RWPE2 (cell line): ENCODE measurements at regions not wholly inside any gene's neighbourhood (a gene's known extent, or its start where the extent isn't known, plus 50 kb on each side); places are given as distances from the start of the nearest gene placed in this dataset.

Experiments
- ATAC-seq: fragments of 200-7000 bp; cut with Tn5 transposase; 3 replicates; pipeline ENCODE4 v1.9.1; 2021; ENCODE audit warnings: low read depth
- DNase-seq: peaks from one replicate; pipeline ENCODE4 v3.0.0-alpha.2; 2020; ENCODE audit warnings: low spot score
- H3K27ac ChIP-seq: fragments of 450-650 bp; 2 replicates; pipeline ENCODE4 v1.5.1; 2017; ENCODE audit warnings: mild to moderate bottlenecking; ENCODE audit not compliant: poor library complexity, severe bottlenecking
- H3K27me3 ChIP-seq: fragments of 250-450 bp; sonication (Bioruptor Pico); 2 replicates; pipeline ENCODE4 v1.5.1; 2021; ENCODE audit warnings: mild to moderate bottlenecking, moderate library complexity; ENCODE audit not compliant: insufficient read depth, poor library complexity, severe bottlenecking
- H3K36me3 ChIP-seq: fragments of 250-450 bp; sonication (Bioruptor Pico); 2 replicates; pipeline ENCODE4 v1.5.1; 2020; ENCODE audit warnings: low read depth, mild to moderate bottlenecking, moderate library complexity
- H3K4me1 ChIP-seq: fragments of 250-450 bp; sonication (Bioruptor Pico); 2 replicates; pipeline ENCODE4 v1.5.1; 2021; ENCODE audit warnings: mild to moderate bottlenecking, moderate library complexity; ENCODE audit not compliant: insufficient read depth, poor library complexity, severe bottlenecking
- H3K4me3 ChIP-seq: fragments of 250-450 bp; sonication (Bioruptor Pico); 2 replicates; pipeline ENCODE4 v1.5.1; 2021; ENCODE audit warnings: mild to moderate bottlenecking, moderate library complexity; ENCODE audit not compliant: severe bottlenecking
- H3K9me3 ChIP-seq: fragments of 250-450 bp; sonication (Bioruptor Pico); 2 replicates; pipeline ENCODE4 v1.5.1; 2021; ENCODE audit warnings: mild to moderate bottlenecking, moderate library complexity; ENCODE audit not compliant: severe bottlenecking
- TF ChIP-seq, protein P1 (sequence below): fragments of 450-650 bp; IDR thresholded peaks from one replicate; pipeline ENCODE4 v1.5.1; 2017; ENCODE audit warnings: mild to moderate bottlenecking, moderate library complexity; ENCODE audit not compliant: poor library complexity, severe bottlenecking

DNA sequence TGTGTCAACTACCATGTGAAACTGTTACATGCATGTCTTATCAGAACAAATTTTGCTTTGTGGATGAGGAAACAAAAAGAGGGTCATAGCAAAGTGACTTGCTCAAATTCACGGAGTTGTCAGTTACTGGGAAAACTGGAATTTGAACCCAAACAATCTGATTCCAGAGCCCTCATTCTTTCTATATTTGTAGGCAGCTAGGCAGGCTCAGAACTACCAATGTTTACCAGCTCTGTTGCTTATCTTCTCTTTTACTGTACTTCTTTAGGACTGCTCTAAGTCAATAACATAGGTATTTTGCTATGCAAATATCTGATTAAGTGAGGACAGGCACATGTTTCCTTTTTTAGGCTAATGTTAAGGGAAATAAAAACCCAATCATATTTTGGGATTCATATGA is 450.5 kb downstream of the ZPLD1 start:
- no peak for DNase-seq
- Histone ChIP-seq H3K4me1 (no peaks in the 10 kb centered on the region), H3K9me3 (no peaks in the 10 kb centered on the region), H3K36me3 (no peaks in the 10 kb centered on the region), H3K27ac (no peak overlapping the region), H3K4me3 (no peak overlapping the region), H3K27me3 (peaks cover 5% of the 10 kb centered on the region)
- ATAC-seq: no peak
- TF ChIP-seq, protein P1, sequence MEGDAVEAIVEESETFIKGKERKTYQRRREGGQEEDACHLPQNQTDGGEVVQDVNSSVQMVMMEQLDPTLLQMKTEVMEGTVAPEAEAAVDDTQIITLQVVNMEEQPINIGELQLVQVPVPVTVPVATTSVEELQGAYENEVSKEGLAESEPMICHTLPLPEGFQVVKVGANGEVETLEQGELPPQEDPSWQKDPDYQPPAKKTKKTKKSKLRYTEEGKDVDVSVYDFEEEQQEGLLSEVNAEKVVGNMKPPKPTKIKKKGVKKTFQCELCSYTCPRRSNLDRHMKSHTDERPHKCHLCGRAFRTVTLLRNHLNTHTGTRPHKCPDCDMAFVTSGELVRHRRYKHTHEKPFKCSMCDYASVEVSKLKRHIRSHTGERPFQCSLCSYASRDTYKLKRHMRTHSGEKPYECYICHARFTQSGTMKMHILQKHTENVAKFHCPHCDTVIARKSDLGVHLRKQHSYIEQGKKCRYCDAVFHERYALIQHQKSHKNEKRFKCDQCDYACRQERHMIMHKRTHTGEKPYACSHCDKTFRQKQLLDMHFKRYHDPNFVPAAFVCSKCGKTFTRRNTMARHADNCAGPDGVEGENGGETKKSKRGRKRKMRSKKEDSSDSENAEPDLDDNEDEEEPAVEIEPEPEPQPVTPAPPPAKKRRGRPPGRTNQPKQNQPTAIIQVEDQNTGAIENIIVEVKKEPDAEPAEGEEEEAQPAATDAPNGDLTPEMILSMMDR: no peak

- no peak for ATAC-seq
- TF ChIP-seq, protein P1: no peak
Measured at GRCh38 chr3:102887431-102887830, 452.6 kb downstream of the ZPLD1 start.

DNA sequence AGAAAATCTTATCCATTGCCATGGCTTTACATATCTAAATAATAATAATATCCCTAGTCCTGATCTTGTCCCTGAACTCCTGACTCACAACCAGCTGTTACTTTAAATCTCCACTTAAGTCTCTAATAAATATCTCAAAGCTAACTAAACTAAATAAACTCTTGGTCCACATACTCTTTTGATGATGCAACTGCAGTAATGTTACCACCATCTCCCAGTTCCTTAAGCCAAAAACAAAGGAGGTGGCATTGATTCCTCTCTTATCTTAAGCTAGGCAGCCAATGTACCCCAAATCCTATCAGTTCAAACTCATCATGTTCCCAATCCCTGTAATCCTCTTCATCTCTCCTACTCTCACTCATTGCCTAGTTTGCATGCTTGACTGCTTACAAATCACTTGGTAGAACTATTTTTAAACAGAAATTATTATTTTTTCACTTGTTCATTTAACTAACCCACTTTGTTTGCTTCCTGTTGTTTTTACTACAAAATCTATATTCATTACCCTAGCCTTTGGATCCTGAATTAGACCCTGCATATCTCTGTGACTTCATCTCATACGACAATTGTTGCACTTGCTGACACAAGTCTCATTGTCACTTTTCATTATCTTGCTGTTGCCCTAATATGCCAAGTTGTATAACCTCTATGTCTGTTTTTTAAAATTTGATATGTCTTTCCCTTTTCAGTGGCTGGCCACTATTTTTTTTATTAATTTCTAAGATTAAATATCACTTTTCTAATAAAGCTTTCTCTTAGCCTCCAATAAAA is 462.2 kb downstream of the ZPLD1 start:
- TF ChIP-seq, protein P1: no peak
- H3K4me3 ChIP-seq: no peak overlapping the region

More at GRCh38 chr3:102887431-102887830, 452.6 kb downstream of the ZPLD1 start:
- H3K27ac ChIP-seq: no peak overlapping the region
- H3K27me3 ChIP-seq: peaks cover 5% of the 10 kb centered on the region
- H3K4me1 ChIP-seq: no peaks in the 10 kb centered on the region
- no peak for DNase-seq
- no peak overlapping the region for H3K4me3 ChIP-seq
- H3K36me3 ChIP-seq: no peaks in the 10 kb centered on the region
- H3K9me3 ChIP-seq: no peaks in the 10 kb centered on the region

GRCh38 chr3:102904629-102905028 is 469.8 kb downstream of the ZPLD1 start:
- TF ChIP-seq, protein P1: no peak
- Histone ChIP-seq H3K4me1 (no peaks in the 10 kb centered on the region), H3K9me3 (no peaks in the 10 kb centered on the region), H3K4me3 (no peak overlapping the region), H3K36me3 (no peaks in the 10 kb centered on the region), H3K27ac (no peak overlapping the region), H3K27me3 (no peaks in the 10 kb centered on the region)
- DNase-seq (no peak), ATAC-seq (no peak)

More for the DNA sequence above, 462.2 kb downstream of the ZPLD1 start:
- no peaks in the 10 kb centered on the region for H3K4me1 ChIP-seq
- no peak overlapping the region for H3K27ac ChIP-seq
- no peaks in the 10 kb centered on the region for H3K36me3 ChIP-seq
- peaks cover 3% of the 10 kb centered on the region for H3K27me3 ChIP-seq
- ATAC-seq (no peak), DNase-seq (no peak)
- H3K9me3 ChIP-seq: no peaks in the 10 kb centered on the region

GRCh38 chr3:102905811-102906210 is 471.0 kb downstream of the ZPLD1 start:
- no peak for DNase-seq
- Histone ChIP-seq H3K9me3 (no peaks in the 10 kb centered on the region), H3K4me3 (no peak overlapping the region), H3K36me3 (no peaks in the 10 kb centered on the region), H3K27me3 (no peaks in the 10 kb centered on the region), H3K27ac (no peak overlapping the region), H3K4me1 (no peaks in the 10 kb centered on the region)
- ATAC-seq: no peak
- TF ChIP-seq, protein P1: no peak
